ENCODE measurements at regions not wholly inside any gene's neighbourhood (a gene's known extent, or its start where the extent isn't known, plus 50 kb on each side); places are given as distances from the start of the nearest gene placed in this dataset.
A peak's percentile ranks its signal among the peaks of the same experiment; 100 is the strongest.

GRCh38 chr6:33918175-33918695 is 114.4 kb upstream of the MLN start:
- TF ChIP-seq CTCF (IDR thresholded peaks at IDR 0.05; ENCODE audit: extremely low read depth, missing control alignments), result no peak
- DNase-seq (ENCODE audit: low spot score), result no peak

- DNase-seq (ENCODE audit: low spot score), result no peak
- TF ChIP-seq CTCF (IDR thresholded peaks at IDR 0.05; ENCODE audit: extremely low read depth, missing control alignments), result no peak
Measured at GRCh38 chr6:33915134-33915533, 111.3 kb upstream of the MLN start.

GRCh38 chr6:33914645-33915044 is 110.8 kb upstream of the MLN start:
- no peak for TF ChIP-seq CTCF (IDR thresholded peaks at IDR 0.05; ENCODE audit: extremely low read depth, missing control alignments)

DNA sequence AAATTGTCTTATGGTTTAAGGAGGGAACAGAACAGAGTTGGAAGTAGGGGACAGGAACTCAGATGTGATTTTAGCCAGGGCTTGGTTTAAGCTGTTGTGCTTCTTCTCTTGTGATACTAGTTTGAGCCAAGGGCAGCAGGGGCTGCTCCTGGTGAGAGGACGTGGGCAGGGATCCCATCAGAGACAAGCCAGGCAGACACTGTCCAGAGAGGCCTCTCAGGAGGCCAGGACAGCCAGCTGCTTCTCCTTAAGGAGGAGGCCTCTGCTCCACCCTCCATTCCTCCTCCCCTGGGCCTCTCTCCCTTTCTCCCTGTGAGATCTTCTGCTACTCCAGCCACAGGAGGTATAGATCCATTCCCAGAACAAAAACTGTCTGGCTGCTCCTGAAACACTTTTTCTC is 108.4 kb upstream of the MLN start:
- DNase-seq (ENCODE audit: low spot score), result no peak
- no peak for TF ChIP-seq CTCF (IDR thresholded peaks at IDR 0.05; ENCODE audit: extremely low read depth, missing control alignments)

More at GRCh38 chr6:33914645-33915044, 110.8 kb upstream of the MLN start:
- DNase-seq (ENCODE audit: low spot score), result peak; percentile 62

DNA sequence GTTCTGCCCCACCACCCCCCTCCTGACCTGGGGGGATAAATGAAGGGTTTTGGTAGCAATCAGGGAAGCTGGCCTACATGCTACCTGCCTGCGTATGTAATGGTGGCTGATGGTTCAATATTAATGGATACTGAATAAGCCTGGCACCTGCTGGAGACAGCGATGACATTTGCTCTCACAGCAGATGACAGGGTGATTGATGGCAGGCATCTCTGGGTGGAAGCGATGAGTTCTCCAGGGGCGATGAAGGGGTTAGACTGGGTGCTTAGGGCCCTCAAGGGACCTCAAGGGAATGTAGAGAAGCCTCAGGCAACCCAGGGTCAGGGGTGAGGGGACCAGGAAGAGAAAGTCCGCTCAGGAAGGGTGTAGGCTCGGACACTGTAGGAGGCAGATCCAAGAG is 107.7 kb upstream of the MLN start:
- no peak for DNase-seq (ENCODE audit: low spot score)
- TF ChIP-seq CTCF (IDR thresholded peaks at IDR 0.05; ENCODE audit: extremely low read depth, missing control alignments), result no peak

GRCh38 chr6:33910594-33910993 is 106.8 kb upstream of the MLN start:
- TF ChIP-seq CTCF (IDR thresholded peaks at IDR 0.05; ENCODE audit: extremely low read depth, missing control alignments), result no peak
- DNase-seq (ENCODE audit: low spot score), result no peak

DNA sequence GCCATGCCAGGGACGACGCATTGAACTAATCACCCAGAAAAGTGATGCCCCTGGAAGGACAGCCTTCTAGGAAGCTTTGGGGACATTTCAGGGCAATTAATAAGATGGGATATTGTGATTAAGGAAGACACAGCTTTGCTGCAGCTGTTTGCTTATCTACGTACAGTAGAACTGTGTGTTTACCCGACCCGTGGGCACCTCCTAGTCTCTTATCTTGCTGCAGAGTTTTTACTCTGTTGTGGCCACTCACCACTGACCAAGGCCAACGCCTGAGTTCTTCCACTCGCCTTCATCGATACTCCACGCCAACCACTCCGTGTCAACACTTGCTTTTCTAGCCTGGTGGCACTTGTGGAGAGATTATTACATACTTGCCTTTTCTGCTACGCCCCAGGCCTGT is 105.9 kb upstream of the MLN start:
- no peak for TF ChIP-seq CTCF (IDR thresholded peaks at IDR 0.05; ENCODE audit: extremely low read depth, missing control alignments)
- no peak for DNase-seq (ENCODE audit: low spot score)
